GM12874 (cell line): ENCODE measurements at regions not wholly inside any gene's neighbourhood (a gene's known extent, or its start where the extent isn't known, plus 50 kb on each side); places are given as distances from the start of the nearest gene placed in this dataset.

ENCODE experiments used
- TF ChIP-seq, protein P1 (sequence below): IDR thresholded peaks from 2 replicates; pipeline ENCODE4 v1.5.1; 2011; ENCODE audit warnings: low read depth, mild to moderate bottlenecking, control low read depth, low read length, moderate library complexity; ENCODE audit not compliant: insufficient read depth

DNA sequence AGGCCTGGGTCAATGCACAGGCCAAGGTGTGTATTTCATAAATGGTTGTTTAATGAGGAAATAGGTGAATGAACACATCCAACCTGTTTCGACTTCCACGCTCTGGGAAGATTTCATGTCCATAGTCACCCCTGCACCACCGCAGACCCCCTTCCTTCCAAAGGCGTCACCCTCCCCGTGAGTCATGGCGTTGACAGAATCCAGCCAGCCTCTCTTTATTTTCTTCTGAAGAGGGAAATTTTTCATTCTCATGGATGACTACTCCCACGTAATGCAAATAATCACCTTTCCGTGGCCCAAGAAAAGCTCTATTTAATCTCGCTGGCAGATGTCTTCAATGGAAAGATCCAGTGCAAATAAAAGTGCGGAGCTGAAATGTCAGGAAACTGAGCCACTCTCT is 75.3 kb upstream of the FOXK1 start:
- TF ChIP-seq, protein P1, sequence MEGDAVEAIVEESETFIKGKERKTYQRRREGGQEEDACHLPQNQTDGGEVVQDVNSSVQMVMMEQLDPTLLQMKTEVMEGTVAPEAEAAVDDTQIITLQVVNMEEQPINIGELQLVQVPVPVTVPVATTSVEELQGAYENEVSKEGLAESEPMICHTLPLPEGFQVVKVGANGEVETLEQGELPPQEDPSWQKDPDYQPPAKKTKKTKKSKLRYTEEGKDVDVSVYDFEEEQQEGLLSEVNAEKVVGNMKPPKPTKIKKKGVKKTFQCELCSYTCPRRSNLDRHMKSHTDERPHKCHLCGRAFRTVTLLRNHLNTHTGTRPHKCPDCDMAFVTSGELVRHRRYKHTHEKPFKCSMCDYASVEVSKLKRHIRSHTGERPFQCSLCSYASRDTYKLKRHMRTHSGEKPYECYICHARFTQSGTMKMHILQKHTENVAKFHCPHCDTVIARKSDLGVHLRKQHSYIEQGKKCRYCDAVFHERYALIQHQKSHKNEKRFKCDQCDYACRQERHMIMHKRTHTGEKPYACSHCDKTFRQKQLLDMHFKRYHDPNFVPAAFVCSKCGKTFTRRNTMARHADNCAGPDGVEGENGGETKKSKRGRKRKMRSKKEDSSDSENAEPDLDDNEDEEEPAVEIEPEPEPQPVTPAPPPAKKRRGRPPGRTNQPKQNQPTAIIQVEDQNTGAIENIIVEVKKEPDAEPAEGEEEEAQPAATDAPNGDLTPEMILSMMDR, result no peak

DNA sequence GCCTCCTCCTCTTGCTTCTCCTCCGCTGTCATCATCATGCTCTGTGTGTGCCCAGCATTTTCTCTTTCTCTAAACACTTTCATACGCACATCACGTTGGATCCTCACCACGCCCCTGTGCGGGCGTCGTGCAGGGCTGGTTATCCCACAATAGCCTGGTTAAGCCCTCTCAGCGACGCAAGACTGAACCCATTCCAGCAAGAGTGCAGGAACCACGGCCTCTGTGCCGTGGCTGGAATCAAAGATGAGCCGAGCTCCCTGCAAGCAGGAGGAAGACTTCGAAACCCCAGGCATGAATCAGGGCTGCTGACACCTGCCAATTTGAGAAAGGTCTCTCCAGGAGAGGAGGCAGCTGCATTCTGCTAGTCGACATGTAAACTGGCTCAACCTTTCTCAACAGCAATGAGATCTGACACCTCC is 74.8 kb upstream of the FOXK1 start:
- TF ChIP-seq, protein P1, result no peak

DNA sequence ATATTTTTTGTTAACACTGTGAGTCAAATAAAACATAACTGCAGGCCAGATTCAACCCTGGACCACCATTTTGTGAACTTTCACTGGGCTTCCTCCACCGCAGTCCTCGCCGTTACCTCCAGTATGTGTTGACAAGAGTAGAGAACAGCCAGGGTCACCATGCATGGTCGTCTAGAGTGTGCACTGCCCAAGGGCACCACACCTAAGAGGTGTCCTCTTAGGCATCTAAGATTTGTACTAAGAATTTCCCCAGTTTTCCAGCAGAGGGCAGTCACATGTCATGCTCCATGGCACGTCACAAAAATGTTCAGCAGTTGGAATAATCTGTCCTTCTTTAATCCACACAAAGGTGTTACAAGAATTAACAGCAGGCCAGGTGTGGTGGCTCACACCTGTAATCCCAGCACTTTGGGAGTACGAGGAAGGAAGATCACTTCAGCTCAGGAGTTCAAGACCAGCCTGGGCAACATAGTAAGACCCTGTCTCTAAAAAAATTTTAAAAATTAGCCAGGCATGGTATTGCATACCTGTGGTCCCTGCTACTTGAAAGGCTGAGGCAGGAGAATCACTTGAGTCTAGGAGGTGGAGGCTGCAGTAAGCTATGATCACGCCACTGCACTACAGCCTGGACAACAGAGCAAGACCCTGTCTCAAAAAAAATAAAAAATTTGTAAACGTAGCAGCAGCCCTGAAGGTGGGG is 71.2 kb upstream of the FOXK1 start:
- TF ChIP-seq, protein P1, result peak; percentile 69

DNA sequence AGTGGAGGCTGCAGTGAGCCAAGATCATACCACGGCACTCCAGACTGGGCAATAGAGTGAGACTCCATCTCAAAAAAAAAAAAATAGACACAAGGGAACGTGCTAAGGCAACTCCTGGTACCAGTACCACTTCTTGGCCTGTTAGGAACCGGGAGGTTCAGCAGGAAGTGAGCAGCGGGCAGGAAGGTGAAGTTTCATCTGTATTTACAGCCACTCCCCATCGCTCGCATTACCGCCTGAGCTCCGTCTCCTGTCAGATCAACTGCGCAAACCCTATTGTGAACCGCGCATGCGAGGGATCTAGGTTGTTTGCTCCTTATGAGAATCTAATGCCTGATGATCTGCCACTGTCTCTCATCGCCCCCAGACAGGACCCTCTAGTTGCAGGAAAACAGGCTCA is 69.9 kb upstream of the FOXK1 start:
- TF ChIP-seq, protein P1, result no peak

DNA sequence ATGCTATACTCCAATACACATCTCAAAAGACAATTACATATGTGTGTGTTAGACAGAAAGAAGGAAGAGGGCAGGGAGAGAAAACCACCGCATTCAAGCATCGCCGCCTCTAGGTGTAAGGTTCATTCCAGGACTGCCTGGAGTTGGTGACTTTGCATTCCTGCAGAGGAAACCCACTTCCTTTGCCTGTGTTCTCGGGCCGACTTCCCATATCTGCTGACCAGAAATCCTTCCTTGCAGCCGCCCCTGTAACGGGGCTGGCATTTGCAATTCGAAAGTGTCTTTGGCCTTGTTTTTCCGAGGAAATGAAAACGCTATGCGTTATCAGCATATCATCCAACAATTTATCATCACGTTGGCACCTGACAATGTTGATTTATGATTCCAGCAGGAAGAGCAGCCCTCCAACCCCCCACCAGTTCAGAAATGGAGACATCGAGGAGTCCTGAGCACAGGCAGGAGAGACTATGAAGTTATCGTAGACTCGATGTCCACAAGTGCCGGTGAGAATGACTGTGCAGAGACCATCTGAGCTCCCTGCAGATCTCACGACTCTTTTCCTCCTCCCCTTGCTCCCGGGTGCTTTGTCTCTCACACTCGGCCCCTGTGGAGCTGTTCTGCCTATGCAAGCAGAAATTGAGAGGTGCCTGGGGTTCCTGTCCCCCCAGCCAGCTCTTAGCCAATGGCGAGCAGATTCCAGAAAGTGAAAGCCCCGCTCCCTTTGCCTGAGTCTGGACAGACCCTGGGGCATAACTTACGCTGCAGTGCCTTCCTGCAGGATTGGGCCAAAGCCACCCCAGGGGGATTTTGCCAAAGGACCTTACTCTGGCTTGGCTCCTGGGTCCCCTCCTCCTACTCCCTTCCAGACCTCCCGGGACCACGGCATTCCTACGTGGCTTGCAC is 68.9 kb upstream of the FOXK1 start:
- TF ChIP-seq, protein P1, result no peak

DNA sequence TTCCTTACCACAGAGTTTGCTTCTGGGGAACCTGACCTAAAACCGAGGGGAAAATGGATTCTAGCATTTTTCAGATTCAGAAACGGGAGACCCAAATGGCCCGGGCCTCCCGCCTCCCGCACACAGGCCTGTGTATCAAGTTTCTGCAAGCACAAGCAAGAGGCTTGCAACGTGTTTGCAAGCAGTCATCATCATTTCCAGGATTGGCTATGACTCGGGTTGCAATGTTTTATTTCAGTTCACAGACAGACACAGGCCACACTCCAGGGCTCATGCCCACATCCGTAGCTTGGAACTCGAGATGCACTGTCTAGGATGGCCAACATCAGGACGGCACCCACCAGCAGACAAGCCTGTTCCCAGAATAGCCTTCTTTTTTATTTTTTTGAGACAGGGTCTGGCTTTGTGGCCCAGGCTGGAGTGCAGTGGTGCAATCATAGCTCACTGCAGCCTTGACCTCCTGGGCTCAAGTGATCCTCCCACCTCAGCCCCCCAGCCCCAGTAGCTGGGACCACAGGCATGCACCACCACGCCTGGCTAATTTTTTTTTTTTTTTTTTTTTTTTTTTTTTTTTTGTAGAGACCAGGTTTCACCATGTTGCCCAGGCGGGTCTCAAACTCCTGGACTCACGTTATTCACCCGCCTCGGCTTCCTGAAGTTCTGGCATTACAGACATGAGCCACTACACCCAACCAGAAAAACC is 68.1 kb upstream of the FOXK1 start:
- TF ChIP-seq, protein P1, result no peak

DNA sequence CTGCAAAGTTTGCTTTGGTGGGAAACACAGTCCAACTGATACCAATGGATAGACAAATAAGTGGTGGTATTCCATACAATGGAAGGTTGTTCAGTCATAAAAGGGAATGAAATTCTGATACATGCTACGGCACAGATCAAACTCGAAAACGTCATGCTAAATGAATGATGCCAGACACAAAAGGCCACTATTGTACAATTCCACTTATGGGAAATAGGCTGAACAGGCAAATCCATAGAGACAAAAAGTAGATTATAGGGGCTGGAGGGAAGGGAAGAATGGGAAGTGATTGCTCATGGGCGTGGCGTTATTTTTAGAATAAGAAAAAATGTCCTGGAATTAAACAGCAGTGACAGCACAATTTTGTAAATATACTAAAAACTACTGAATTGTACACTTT is 66.0 kb upstream of the FOXK1 start:
- TF ChIP-seq, protein P1, result no peak
